Muscle layer of duodenum (tissue), 2 donors: ENCODE measurements at regions not wholly inside any gene's neighbourhood (a gene's known extent, or its start where the extent isn't known, plus 50 kb on each side); places are given as distances from the start of the nearest gene placed in this dataset.

Experiments
- H3K27ac ChIP-seq: one replicate; pipeline ENCODE4 v1.7.0; 2013; ENCODE audit warnings: mild to moderate bottlenecking, low read length
- H3K27me3 ChIP-seq: one replicate; pipeline ENCODE4 v1.7.0; 2013; ENCODE audit warnings: low read depth, mild to moderate bottlenecking, control low read depth, low read length
- H3K36me3 ChIP-seq, 2 donors: one replicate each; pipeline ENCODE4 v1.7.0; 2013; ENCODE audit warnings: low read length in 2 of 2, control low read depth in 1 of 2, mild to moderate bottlenecking in 1 of 2; ENCODE audit not compliant: insufficient read depth in 2 of 2, control insufficient read depth in 1 of 2
- H3K4me1 ChIP-seq, 2 donors: one replicate each; pipeline ENCODE4 v1.7.0; 2013; ENCODE audit warnings: low read length in 2 of 2, mild to moderate bottlenecking in 2 of 2, control low read depth in 1 of 2, moderate library complexity in 1 of 2; ENCODE audit not compliant: insufficient read depth in 2 of 2, control insufficient read depth in 1 of 2
- H3K4me3 ChIP-seq, 2 donors: one replicate each; pipeline ENCODE4 v1.7.0; 2013; ENCODE audit warnings: low read length in 2 of 2, low read depth in 1 of 2, mild to moderate bottlenecking in 1 of 2
- H3K9me3 ChIP-seq, 2 donors: one replicate each; pipeline ENCODE4 v1.7.0; 2013; ENCODE audit warnings: low read length in 2 of 2, control low read depth in 1 of 2, mild to moderate bottlenecking in 1 of 2; ENCODE audit not compliant: control insufficient read depth in 1 of 2
- donor health status: healthy.

GRCh38 chr2:5995832-5996231 is 303.6 kb downstream of the SOX11 start:
- Histone ChIP-seq H3K4me1 (no peaks in the 10 kb centered on the region), H3K9me3 (no peaks in the 10 kb centered on the region), H3K27ac (no peak overlapping the region), H3K4me3 (no peak overlapping the region), H3K36me3 (no peaks in the 10 kb centered on the region), H3K27me3 (no peaks in the 10 kb centered on the region)

- Histone ChIP-seq H3K4me3 (no peak overlapping the region), H3K36me3 (no peaks in the 10 kb centered on the region), H3K9me3 (no peaks in the 10 kb centered on the region), H3K27me3 (no peaks in the 10 kb centered on the region), H3K4me1 (no peaks in the 10 kb centered on the region), H3K27ac (no peak overlapping the region)
Measured at GRCh38 chr2:6008186-6008585, 316.0 kb downstream of the SOX11 start.

- Histone ChIP-seq H3K4me1 (no peaks in the 10 kb centered on the region), H3K36me3 (no peaks in the 10 kb centered on the region), H3K27me3 (no peaks in the 10 kb centered on the region), H3K4me3 (no peak overlapping the region), H3K9me3 (no peaks in the 10 kb centered on the region), H3K27ac (no peak overlapping the region)
Measured at GRCh38 chr2:6008726-6009125, 316.5 kb downstream of the SOX11 start.

GRCh38 chr2:6010163-6010562 is 318.0 kb downstream of the SOX11 start:
- Histone ChIP-seq H3K27me3 (no peaks in the 10 kb centered on the region), H3K4me1 (no peaks in the 10 kb centered on the region), H3K27ac (no peak overlapping the region), H3K36me3 (no peaks in the 10 kb centered on the region), H3K9me3 (no peaks in the 10 kb centered on the region), H3K4me3 (no peak overlapping the region)

GRCh38 chr2:6011921-6012320 is 319.7 kb downstream of the SOX11 start:
- H3K27ac ChIP-seq: no peak overlapping the region
- H3K4me3 ChIP-seq: no peak overlapping the region
- H3K27me3 ChIP-seq: no peaks in the 10 kb centered on the region
- no peaks in the 10 kb centered on the region for H3K4me1 ChIP-seq
- H3K36me3 ChIP-seq: no peaks in the 10 kb centered on the region
- H3K9me3 ChIP-seq: no peaks in the 10 kb centered on the region

- Histone ChIP-seq H3K4me1 (no peaks in the 10 kb centered on the region), H3K36me3 (no peaks in the 10 kb centered on the region), H3K4me3 (no peak overlapping the region), H3K9me3 (no peaks in the 10 kb centered on the region), H3K27me3 (no peaks in the 10 kb centered on the region), H3K27ac (no peak overlapping the region)
Measured at GRCh38 chr2:6017736-6018286, 325.6 kb downstream of the SOX11 start.

- H3K27me3 ChIP-seq: no peaks in the 10 kb centered on the region
- H3K27ac ChIP-seq: no peak overlapping the region
- H3K9me3 ChIP-seq: no peaks in the 10 kb centered on the region
- no peak overlapping the region for H3K4me3 ChIP-seq
- no peaks in the 10 kb centered on the region for H3K36me3 ChIP-seq
- no peaks in the 10 kb centered on the region for H3K4me1 ChIP-seq
Measured at GRCh38 chr2:6024229-6024628, 332.0 kb downstream of the SOX11 start.

- Histone ChIP-seq H3K27me3 (no peaks in the 10 kb centered on the region), H3K4me3 (no peak overlapping the region), H3K4me1 (no peaks in the 10 kb centered on the region), H3K36me3 (no peaks in the 10 kb centered on the region), H3K9me3 (no peaks in the 10 kb centered on the region), H3K27ac (no peak overlapping the region)
Measured at GRCh38 chr2:6024784-6025183, 332.6 kb downstream of the SOX11 start.

- Histone ChIP-seq H3K36me3 (no peaks in the 10 kb centered on the region), H3K27me3 (no peaks in the 10 kb centered on the region), H3K9me3 (no peaks in the 10 kb centered on the region), H3K4me3 (no peak overlapping the region), H3K4me1 (no peaks in the 10 kb centered on the region), H3K27ac (no peak overlapping the region)
Measured at GRCh38 chr2:6025391-6025790, 333.2 kb downstream of the SOX11 start.

GRCh38 chr2:6027066-6027465 is 334.9 kb downstream of the SOX11 start:
- Histone ChIP-seq H3K9me3 (no peaks in the 10 kb centered on the region), H3K27ac (no peak overlapping the region), H3K36me3 (no peaks in the 10 kb centered on the region), H3K27me3 (no peaks in the 10 kb centered on the region), H3K4me1 (no peaks in the 10 kb centered on the region), H3K4me3 (no peak overlapping the region)

GRCh38 chr2:6031200-6031867 is 339.1 kb downstream of the SOX11 start:
- Histone ChIP-seq H3K27ac (no peak overlapping the region), H3K9me3 (no peaks in the 10 kb centered on the region), H3K4me3 (no peak overlapping the region), H3K27me3 (no peaks in the 10 kb centered on the region), H3K4me1 (no peaks in the 10 kb centered on the region), H3K36me3 (no peaks in the 10 kb centered on the region)

- Histone ChIP-seq H3K9me3 (no peaks in the 10 kb centered on the region), H3K4me1 (no peaks in the 10 kb centered on the region), H3K36me3 (no peaks in the 10 kb centered on the region), H3K27me3 (no peaks in the 10 kb centered on the region), H3K4me3 (no peak overlapping the region), H3K27ac (no peak overlapping the region)
Measured at GRCh38 chr2:6036211-6036610, 344.0 kb downstream of the SOX11 start.
